Suprapubic skin (tissue), 3 donors: ENCODE measurements at regions not wholly inside any gene's neighbourhood (a gene's known extent, or its start where the extent isn't known, plus 50 kb on each side); places are given as distances from the start of the nearest gene placed in this dataset.

Experiments
- EP300 ChIP-seq: sonication (generic); formaldehyde crosslinking; IDR thresholded peaks from one replicate; pipeline ENCODE4 v1.6.1; 2017; ENCODE audit warnings: antibody characterized with exemption
- POLR2A ChIP-seq, 2 donors: fragments of 450-650 bp; IDR thresholded peaks; one replicate each; pipeline ENCODE4 v1.6.1; 2017; ENCODE audit warnings: antibody characterized with exemption in 2 of 2, mild to moderate bottlenecking in 2 of 2, moderate library complexity in 2 of 2
- TF ChIP-seq, protein P1 (sequence below), 2 donors: fragments of 200-600 bp in 1 of 2; fragments of 450-650 bp in 1 of 2; sonication (generic) in 1 of 2; IDR thresholded peaks; one replicate each; pipeline ENCODE4 v1.5.1; 2016 to 2019; ENCODE audit warnings: antibody characterized with exemption in 2 of 2, mild to moderate bottlenecking in 1 of 2, moderate library complexity in 1 of 2

DNA sequence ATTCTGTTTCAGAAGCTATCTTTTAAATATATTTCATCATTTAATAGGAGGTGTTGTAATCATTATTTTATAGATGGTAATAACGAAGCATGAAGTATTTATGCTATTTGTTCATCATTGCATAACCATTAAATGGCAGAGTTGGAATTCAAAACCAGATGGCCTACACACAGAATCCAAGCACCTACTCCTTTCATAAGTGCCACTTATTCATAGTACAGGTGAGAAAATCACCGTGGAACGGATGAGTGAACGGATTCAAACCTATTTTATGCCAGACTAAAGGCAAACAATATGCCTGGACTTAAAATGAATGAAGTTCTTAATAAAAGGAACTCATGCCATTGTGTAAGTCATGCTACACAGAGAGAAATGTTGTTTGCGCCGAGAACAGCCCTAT is 397.9 kb upstream of the ADGRB3 start:
- TF ChIP-seq, protein P1, sequence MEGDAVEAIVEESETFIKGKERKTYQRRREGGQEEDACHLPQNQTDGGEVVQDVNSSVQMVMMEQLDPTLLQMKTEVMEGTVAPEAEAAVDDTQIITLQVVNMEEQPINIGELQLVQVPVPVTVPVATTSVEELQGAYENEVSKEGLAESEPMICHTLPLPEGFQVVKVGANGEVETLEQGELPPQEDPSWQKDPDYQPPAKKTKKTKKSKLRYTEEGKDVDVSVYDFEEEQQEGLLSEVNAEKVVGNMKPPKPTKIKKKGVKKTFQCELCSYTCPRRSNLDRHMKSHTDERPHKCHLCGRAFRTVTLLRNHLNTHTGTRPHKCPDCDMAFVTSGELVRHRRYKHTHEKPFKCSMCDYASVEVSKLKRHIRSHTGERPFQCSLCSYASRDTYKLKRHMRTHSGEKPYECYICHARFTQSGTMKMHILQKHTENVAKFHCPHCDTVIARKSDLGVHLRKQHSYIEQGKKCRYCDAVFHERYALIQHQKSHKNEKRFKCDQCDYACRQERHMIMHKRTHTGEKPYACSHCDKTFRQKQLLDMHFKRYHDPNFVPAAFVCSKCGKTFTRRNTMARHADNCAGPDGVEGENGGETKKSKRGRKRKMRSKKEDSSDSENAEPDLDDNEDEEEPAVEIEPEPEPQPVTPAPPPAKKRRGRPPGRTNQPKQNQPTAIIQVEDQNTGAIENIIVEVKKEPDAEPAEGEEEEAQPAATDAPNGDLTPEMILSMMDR (IDR thresholded peaks at IDR 0.05): no peak
- no peak for TF ChIP-seq POLR2A (IDR thresholded peaks at IDR 0.05)
- no peak for TF ChIP-seq EP300
